DOHH2 (cell line): ENCODE measurements at regions not wholly inside any gene's neighbourhood (a gene's known extent, or its start where the extent isn't known, plus 50 kb on each side); places are given as distances from the start of the nearest gene placed in this dataset.

Source experiments
- H3F3A ChIP-seq: fragments of 200-600 bp; sonication (generic), shearing (Covaris generic); 2 replicates; pipeline ENCODE4 v1.6.0; 2016; ENCODE audit warnings: antibody characterized with exemption, mild to moderate bottlenecking; ENCODE audit not compliant: control insufficient read depth, insufficient read depth
- H3K27ac ChIP-seq: fragments of 200-600 bp; sonication (generic); 2 replicates; pipeline ENCODE4 v1.5.1; 2014; ENCODE audit warnings: low read depth, mild to moderate bottlenecking, low read length, moderate library complexity
- H3K27me3 ChIP-seq: fragments of 200-600 bp; sonication (generic); 2 replicates; pipeline ENCODE4 v1.6.1; 2014; ENCODE audit warnings: mild to moderate bottlenecking, low read length, mixed read lengths; ENCODE audit not compliant: control insufficient read depth
- H3K36me3 ChIP-seq: fragments of 200-600 bp; sonication (generic); 2 replicates; pipeline ENCODE4 v1.6.1; 2014; ENCODE audit warnings: mild to moderate bottlenecking, low read length, moderate library complexity, mixed read lengths; ENCODE audit not compliant: control insufficient read depth
- H3K4me1 ChIP-seq: fragments of 200-600 bp; sonication (generic); 2 replicates; pipeline ENCODE4 v1.6.1; 2014; ENCODE audit warnings: mild to moderate bottlenecking, low read length, mixed read lengths; ENCODE audit not compliant: control insufficient read depth
- H3K4me2 ChIP-seq: fragments of 200-600 bp; sonication (generic); 2 replicates; pipeline ENCODE4 v1.6.0; 2014; ENCODE audit warnings: mild to moderate bottlenecking, low read length, moderate library complexity
- H3K4me3 ChIP-seq: fragments of 200-600 bp; sonication (generic); 2 replicates; pipeline ENCODE4 v1.5.1; 2014; ENCODE audit warnings: mild to moderate bottlenecking, low read length, mixed read lengths
- H3K79me2 ChIP-seq: fragments of 200-600 bp; sonication (generic); 2 replicates; pipeline ENCODE4 v1.6.1; 2014; ENCODE audit warnings: mild to moderate bottlenecking, low read length, mixed read lengths; ENCODE audit not compliant: control insufficient read depth
- H3K9me2 ChIP-seq: fragments of 200-600 bp; sonication (generic); replicated peaks from 2 replicates; pipeline ENCODE4 v1.6.1; 2014; ENCODE audit warnings: mild to moderate bottlenecking, low read length, mixed read lengths; ENCODE audit not compliant: control insufficient read depth
- H3K9me3 ChIP-seq: fragments of 200-600 bp; sonication (generic); 2 replicates; pipeline ENCODE4 v1.6.1; 2014; ENCODE audit warnings: antibody characterized with exemption, low read length, mixed read lengths; ENCODE audit not compliant: control insufficient read depth, insufficient read depth
- H4K20me1 ChIP-seq: fragments of 200-600 bp; sonication (generic); 2 replicates; pipeline ENCODE4 v1.6.0; 2014; ENCODE audit warnings: low read depth, mild to moderate bottlenecking, antibody characterized with exemption, low read length, moderate library complexity; ENCODE audit not compliant: control insufficient read depth, insufficient read depth
- EZH2phosphoT487 ChIP-seq: fragments of 200-600 bp; sonication (generic); IDR thresholded peaks from 2 replicates; pipeline ENCODE4 v1.6.1; 2017; ENCODE audit warnings: borderline replicate concordance, mild to moderate bottlenecking, antibody characterized with exemption, low read length, moderate library complexity, mixed read lengths
- TF ChIP-seq, protein P1 (sequence below): fragments of 200-600 bp; sonication (generic); IDR thresholded peaks from one replicate; pipeline ENCODE4 v1.5.1; 2014; ENCODE audit warnings: antibody characterized with exemption, mild to moderate bottlenecking, low read depth, low read length; ENCODE audit not compliant: poor library complexity, severe bottlenecking

DNA sequence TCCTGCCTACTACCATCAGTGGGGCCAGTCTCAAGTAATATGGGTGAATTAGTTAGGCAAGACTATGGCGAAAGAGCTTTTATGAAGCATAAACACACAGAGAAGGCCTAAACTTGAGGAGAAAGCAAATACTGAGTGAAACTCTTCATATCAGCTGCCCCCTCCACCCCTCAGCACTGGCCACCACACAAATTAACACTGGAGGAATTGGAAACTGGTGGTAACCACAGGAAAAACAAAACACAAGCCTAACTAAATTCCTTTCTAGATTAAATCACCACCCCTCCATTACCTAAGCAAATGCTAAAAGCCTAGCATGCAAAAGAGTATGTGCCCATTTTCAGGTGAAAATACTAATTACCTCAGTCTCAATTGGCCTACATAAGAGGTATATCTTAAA lies 774.7 kb upstream of the NECTIN3 start:
- Histone ChIP-seq H3K79me2 (no peaks in the 10 kb centered on the region), H4K20me1 (no peaks in the 10 kb centered on the region), H3K4me2 (no peak overlapping the region), H3K9me2 (no peaks in the 10 kb centered on the region), H3K36me3 (no peaks in the 10 kb centered on the region), H3K27ac (no peak overlapping the region), H3K27me3 (no peaks in the 10 kb centered on the region), H3K4me3 (no peak overlapping the region), H3F3A (no peaks in the 10 kb centered on the region), H3K4me1 (no peaks in the 10 kb centered on the region), H3K9me3 (no peaks in the 10 kb centered on the region)
- TF ChIP-seq, protein P1, sequence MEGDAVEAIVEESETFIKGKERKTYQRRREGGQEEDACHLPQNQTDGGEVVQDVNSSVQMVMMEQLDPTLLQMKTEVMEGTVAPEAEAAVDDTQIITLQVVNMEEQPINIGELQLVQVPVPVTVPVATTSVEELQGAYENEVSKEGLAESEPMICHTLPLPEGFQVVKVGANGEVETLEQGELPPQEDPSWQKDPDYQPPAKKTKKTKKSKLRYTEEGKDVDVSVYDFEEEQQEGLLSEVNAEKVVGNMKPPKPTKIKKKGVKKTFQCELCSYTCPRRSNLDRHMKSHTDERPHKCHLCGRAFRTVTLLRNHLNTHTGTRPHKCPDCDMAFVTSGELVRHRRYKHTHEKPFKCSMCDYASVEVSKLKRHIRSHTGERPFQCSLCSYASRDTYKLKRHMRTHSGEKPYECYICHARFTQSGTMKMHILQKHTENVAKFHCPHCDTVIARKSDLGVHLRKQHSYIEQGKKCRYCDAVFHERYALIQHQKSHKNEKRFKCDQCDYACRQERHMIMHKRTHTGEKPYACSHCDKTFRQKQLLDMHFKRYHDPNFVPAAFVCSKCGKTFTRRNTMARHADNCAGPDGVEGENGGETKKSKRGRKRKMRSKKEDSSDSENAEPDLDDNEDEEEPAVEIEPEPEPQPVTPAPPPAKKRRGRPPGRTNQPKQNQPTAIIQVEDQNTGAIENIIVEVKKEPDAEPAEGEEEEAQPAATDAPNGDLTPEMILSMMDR, result no peak
- TF ChIP-seq EZH2phosphoT487, result no peak

DNA sequence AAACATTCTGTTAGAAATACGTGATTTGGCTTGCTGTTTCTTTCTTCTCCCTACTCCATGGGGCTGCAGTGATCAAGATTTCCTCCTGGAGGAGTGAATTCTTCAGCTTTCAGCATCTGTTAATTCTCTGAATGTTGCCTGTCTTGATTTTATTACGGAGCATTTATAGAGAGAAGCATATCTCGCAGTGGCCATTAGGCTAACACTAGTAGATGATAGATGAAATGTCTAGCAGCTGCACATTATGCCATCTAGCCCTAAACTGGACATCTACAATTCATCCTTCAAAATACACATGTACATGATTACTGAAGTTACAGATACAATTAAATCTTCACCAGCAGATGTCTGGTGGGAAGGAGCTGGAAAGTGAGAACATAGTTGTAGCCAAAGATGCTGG lies 769.8 kb upstream of the NECTIN3 start:
- TF ChIP-seq, protein P1, result no peak
- TF ChIP-seq EZH2phosphoT487, result no peak

DNA sequence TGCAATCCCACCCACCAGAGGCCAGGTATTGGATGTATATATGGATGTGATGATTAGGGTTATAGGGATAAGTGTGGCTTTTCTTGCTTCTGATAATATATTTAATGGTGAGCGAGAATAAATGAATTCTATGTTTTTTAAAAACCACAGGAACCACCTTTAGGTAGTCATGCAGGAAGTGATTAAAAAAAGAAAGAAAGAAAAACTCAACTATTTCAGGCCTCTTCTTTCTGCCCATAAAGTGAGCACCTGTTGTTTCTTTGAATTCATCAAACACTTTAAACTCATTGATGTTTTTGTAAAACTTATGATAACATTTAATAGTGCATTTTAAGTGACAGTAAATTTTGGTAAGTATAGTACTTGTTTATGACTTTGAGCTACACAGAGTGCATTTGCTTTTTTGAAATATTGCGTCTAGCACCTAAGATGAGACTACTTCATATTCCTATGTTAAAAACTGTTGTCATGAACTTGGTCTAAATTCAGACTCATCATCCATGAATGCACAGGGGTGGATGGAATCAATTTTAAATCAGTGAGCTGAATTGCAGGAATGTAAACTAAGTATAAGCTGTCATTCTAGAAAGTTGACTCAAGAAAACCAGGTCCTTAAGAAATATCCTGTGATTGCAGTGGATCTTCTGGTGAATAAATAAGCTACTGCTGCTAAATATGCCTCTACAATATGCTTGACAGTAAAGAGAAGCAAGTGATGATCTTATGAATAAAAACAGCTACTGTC lies 764.4 kb upstream of the NECTIN3 start:
- no peaks in the 10 kb centered on the region for H3K4me1 ChIP-seq
- H3K4me2 ChIP-seq, result no peak overlapping the region
- H3F3A ChIP-seq, result no peaks in the 10 kb centered on the region
- no peaks in the 10 kb centered on the region for H3K9me2 ChIP-seq
- no peaks in the 10 kb centered on the region for H3K36me3 ChIP-seq
- H3K79me2 ChIP-seq, result no peaks in the 10 kb centered on the region
- no peaks in the 10 kb centered on the region for H4K20me1 ChIP-seq
- H3K4me3 ChIP-seq, result no peak overlapping the region
- no peak overlapping the region for H3K27ac ChIP-seq
- H3K9me3 ChIP-seq, result no peaks in the 10 kb centered on the region
- no peaks in the 10 kb centered on the region for H3K27me3 ChIP-seq
- TF ChIP-seq, protein P1, result no peak
- TF ChIP-seq EZH2phosphoT487, result no peak

More for the DNA sequence above, 769.8 kb upstream of the NECTIN3 start:
- no peaks in the 10 kb centered on the region for H3K36me3 ChIP-seq
- no peak overlapping the region for H3K4me3 ChIP-seq
- H3K27me3 ChIP-seq, result no peaks in the 10 kb centered on the region
- no peaks in the 10 kb centered on the region for H4K20me1 ChIP-seq
- no peak overlapping the region for H3K4me2 ChIP-seq
- no peaks in the 10 kb centered on the region for H3K4me1 ChIP-seq
- H3K27ac ChIP-seq, result no peak overlapping the region
- H3K9me3 ChIP-seq, result no peaks in the 10 kb centered on the region
- H3K79me2 ChIP-seq, result no peaks in the 10 kb centered on the region
- H3K9me2 ChIP-seq, result no peaks in the 10 kb centered on the region
- H3F3A ChIP-seq, result no peaks in the 10 kb centered on the region
